ENCODE measurements at regions not wholly inside any gene's neighbourhood (a gene's known extent, or its start where the extent isn't known, plus 50 kb on each side); places are given as distances from the start of the nearest gene placed in this dataset.

DNA sequence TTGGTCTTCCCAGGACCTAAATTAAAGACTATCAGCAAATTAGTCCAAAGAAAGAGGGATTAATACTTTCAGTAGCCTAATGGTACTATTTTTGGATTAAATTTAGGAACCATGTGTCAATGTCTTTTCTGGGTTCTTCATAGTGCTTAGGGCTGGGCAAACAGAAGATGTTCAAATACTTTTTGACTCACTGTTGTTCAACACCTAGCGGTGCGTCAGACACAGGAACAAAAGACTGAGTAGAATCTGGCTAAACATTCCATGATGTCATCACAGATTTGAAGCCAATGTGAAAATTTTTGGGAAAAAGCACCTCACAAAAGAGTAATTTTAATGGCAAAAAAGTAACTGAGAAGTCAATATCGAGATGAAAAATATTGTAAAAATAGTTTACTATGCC lies 544.4 kb downstream of the EFNA5 start:
- TF ChIP-seq RAD21 (IDR thresholded peaks at IDR 0.05; ENCODE audit: low read depth) (no peak), CEBPB (IDR thresholded peaks at IDR 0.05) (no peak), TAF1 (IDR thresholded peaks at IDR 0.05; ENCODE audit: low read depth) (no peak), EP300 (IDR thresholded peaks at IDR 0.05; ENCODE audit: borderline replicate concordance) (no peak)
